GM23338 (cell line): ENCODE measurements at regions not wholly inside any gene's neighbourhood (a gene's known extent, or its start where the extent isn't known, plus 50 kb on each side); places are given as distances from the start of the nearest gene placed in this dataset.

Experiments used
- ATAC-seq: fragments of 200-7000 bp; cut with Tn5 transposase; 3 replicates; pipeline ENCODE4 v1.9.1; 2020
- DNase-seq: peaks from one replicate; pipeline ENCODE4 v3.0.0-alpha.2; 2015; ENCODE audit warnings: low spot score
- H2AFZ ChIP-seq: fragments of 200-600 bp; sonication (generic); 2 replicates; pipeline ENCODE4 v1.8.0; 2016; ENCODE audit warnings: antibody characterized with exemption, mild to moderate bottlenecking, moderate library complexity
- H3F3A ChIP-seq: fragments of 200-600 bp; sonication (generic); replicated peaks from 2 replicates; pipeline ENCODE4 v1.8.0; 2017; ENCODE audit warnings: antibody characterized with exemption, mixed run types, low read depth
- H3K27ac ChIP-seq: fragments of 200-600 bp; sonication (generic); 2 replicates; pipeline ENCODE4 v1.6.1; 2016; ENCODE audit warnings: low read depth
- H3K27me3 ChIP-seq: fragments of 200-600 bp; sonication (generic); 2 replicates; pipeline ENCODE4 v1.8.0; 2016; ENCODE audit warnings: mild to moderate bottlenecking, mixed run types, moderate library complexity; ENCODE audit not compliant: insufficient read depth
- H3K36me3 ChIP-seq: fragments of 200-600 bp; sonication (generic); 2 replicates; pipeline ENCODE4 v1.8.0; 2016; ENCODE audit warnings: mild to moderate bottlenecking; ENCODE audit not compliant: insufficient read depth
- H3K4me1 ChIP-seq: fragments of 200-600 bp; sonication (generic); 2 replicates; pipeline ENCODE4 v1.8.0; 2016; ENCODE audit warnings: mild to moderate bottlenecking, moderate library complexity; ENCODE audit not compliant: insufficient read depth
- H3K4me2 ChIP-seq: fragments of 200-600 bp; sonication (generic); 2 replicates; pipeline ENCODE4 v1.7.1; 2017; ENCODE audit warnings: mixed run types
- H3K4me3 ChIP-seq: fragments of 200-600 bp; sonication (generic); 2 replicates; pipeline ENCODE4 v1.6.1; 2016; ENCODE audit warnings: mixed run types
- H3K79me2 ChIP-seq: fragments of 200-600 bp; sonication (generic); replicated peaks from 2 replicates; pipeline ENCODE4 v1.8.0; 2017; ENCODE audit warnings: mild to moderate bottlenecking; ENCODE audit not compliant: insufficient read depth
- H3K9me2 ChIP-seq: fragments of 200-600 bp; sonication (generic); 2 replicates; pipeline ENCODE4 v1.8.0; 2017; ENCODE audit not compliant: insufficient read depth
- H4K20me1 ChIP-seq: fragments of 200-600 bp; sonication (generic); replicated peaks from 2 replicates; pipeline ENCODE4 v1.8.0; 2017; ENCODE audit warnings: mild to moderate bottlenecking; ENCODE audit not compliant: insufficient read depth
- H3K27ac Mint-ChIP-seq: 2 replicates; pipeline ENCODE4 v1.8.0; 2020; ENCODE audit warnings: inconsistent platforms, mild to moderate bottlenecking, moderate library complexity, mixed read lengths
- H3K27me3 Mint-ChIP-seq: 3 replicates; pipeline ENCODE4 v1.8.0; 2022; ENCODE audit warnings: low read depth, mild to moderate bottlenecking, moderate library complexity, mixed read lengths, inconsistent platforms; ENCODE audit not compliant: insufficient read depth, poor library complexity
- H3K36me3 Mint-ChIP-seq: 3 replicates; pipeline ENCODE4 v1.8.0; 2021; ENCODE audit warnings: low read depth, mild to moderate bottlenecking, inconsistent platforms, moderate library complexity, mixed read lengths
- H3K4me1 Mint-ChIP-seq: 3 replicates; pipeline ENCODE4 v1.8.0; 2020; ENCODE audit warnings: mild to moderate bottlenecking, inconsistent platforms, mixed read lengths
- H3K4me3 Mint-ChIP-seq: 3 replicates; pipeline ENCODE4 v1.8.0; 2021; ENCODE audit warnings: moderate library complexity, mild to moderate bottlenecking, inconsistent platforms, mixed read lengths
- H3K9me3 Mint-ChIP-seq: 3 replicates; pipeline ENCODE4 v1.8.0; 2020; ENCODE audit warnings: moderate library complexity, mild to moderate bottlenecking, inconsistent platforms, mixed read lengths
- CREB1 ChIP-seq: fragments of 250-450 bp; sonication (Bioruptor Pico); IDR thresholded peaks from 2 replicates; pipeline ENCODE4 v1.5.0; 2020; ENCODE audit warnings: low read depth, mild to moderate bottlenecking, moderate library complexity
- ETS1 ChIP-seq: IDR thresholded peaks from 2 replicates; pipeline ENCODE4 v1.6.1; 2016; ENCODE audit warnings: antibody characterized with exemption
- EZH2 ChIP-seq: fragments of 200-600 bp; sonication (generic); IDR thresholded peaks from one replicate; pipeline ENCODE4 v1.8.0; 2017; ENCODE audit warnings: antibody characterized with exemption, mild to moderate bottlenecking, low read depth; ENCODE audit not compliant: unreplicated experiment
- EZH2phosphoT487 ChIP-seq: fragments of 200-600 bp; sonication (generic); IDR thresholded peaks from one replicate; pipeline ENCODE4 v1.8.1; 2018; ENCODE audit warnings: antibody characterized with exemption; ENCODE audit not compliant: unreplicated experiment
- JUNB ChIP-seq: IDR thresholded peaks from one replicate; pipeline ENCODE4 v1.6.1; 2016; ENCODE audit warnings: antibody characterized with exemption; ENCODE audit not compliant: unreplicated experiment
- NANOG ChIP-seq: IDR thresholded peaks from 2 replicates; pipeline ENCODE4 v1.6.1; 2016; ENCODE audit warnings: antibody characterized with exemption, borderline replicate concordance
- POLR2AphosphoS5 ChIP-seq: IDR thresholded peaks from 2 replicates; pipeline ENCODE4 v1.6.1; 2016; ENCODE audit warnings: antibody characterized with exemption, low read depth
- REST ChIP-seq: IDR thresholded peaks from one replicate; pipeline ENCODE4 v1.6.1; 2018; ENCODE audit warnings: antibody characterized with exemption; ENCODE audit not compliant: unreplicated experiment
- STAT1 ChIP-seq: IDR thresholded peaks from one replicate; pipeline ENCODE4 v1.6.1; 2016; ENCODE audit warnings: antibody characterized with exemption; ENCODE audit not compliant: unreplicated experiment
- ZNF114 ChIP-seq: fragments of 250-450 bp; sonication (Bioruptor Pico); IDR thresholded peaks from 2 replicates; pipeline ENCODE4 v1.5.0; 2020; ENCODE audit warnings: mild to moderate bottlenecking, moderate library complexity
- ZNF331 ChIP-seq: fragments of 250-450 bp; sonication (Bioruptor Pico); IDR thresholded peaks from 2 replicates; pipeline ENCODE4 v1.5.0; 2020; ENCODE audit warnings: low read depth, mild to moderate bottlenecking, moderate library complexity
- ZNF462 ChIP-seq: fragments of 250-450 bp; sonication (Bioruptor Pico); IDR thresholded peaks from 2 replicates; pipeline ENCODE4 v1.5.0; 2020; ENCODE audit warnings: mild to moderate bottlenecking, moderate library complexity
- TF ChIP-seq, protein P1 (sequence below), 2 experiments: fragments of 200-600 bp in 1 of 2; sonication (generic) in 1 of 2; conservative IDR thresholded peaks; 2 replicates each; pipeline versions ENCODE4 v1.5.1 to v1.6.1; 2016 to 2017; ENCODE audit warnings: antibody characterized with exemption in 2 of 2, low read depth in 2 of 2, mild to moderate bottlenecking in 2 of 2, moderate library complexity in 1 of 2

DNA sequence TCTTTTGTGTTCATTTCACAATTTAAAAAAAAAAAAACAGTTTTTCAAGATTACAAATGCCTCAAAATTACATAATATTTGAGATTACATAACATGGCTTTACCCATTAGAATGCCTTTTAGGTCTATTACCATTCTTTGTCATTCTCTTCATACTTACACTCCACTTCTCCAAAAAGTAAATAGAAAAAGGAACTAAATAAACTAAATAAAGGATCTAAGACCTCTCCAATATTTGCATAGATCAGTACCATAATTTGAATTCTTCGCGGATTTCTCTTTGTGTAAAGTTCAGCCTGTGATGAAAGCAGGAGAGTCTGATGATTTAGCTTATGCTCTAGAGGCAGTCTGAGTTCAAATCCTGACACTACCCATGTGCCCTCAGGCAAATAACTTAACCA is 56.4 kb upstream of the C1GALT1 start:
- Histone ChIP-seq H4K20me1 (no peaks in the 10 kb centered on the region), H3K27me3 (no peaks in the 10 kb centered on the region), H3K27ac (no peak overlapping the region), H3K79me2 (no peaks in the 10 kb centered on the region), H3K4me3 (no peak overlapping the region), H3K36me3 (no peaks in the 10 kb centered on the region), H3K4me2 (no peak overlapping the region), H3K9me2 (no peaks in the 10 kb centered on the region), H2AFZ (no peak overlapping the region), H3F3A (no peaks in the 10 kb centered on the region), H3K4me1 (no peaks in the 10 kb centered on the region)
- Mint-ChIP-seq H3K27me3 (peaks cover 3% of the 10 kb centered on the region), H3K4me3 (no peak overlapping the region), H3K9me3 (no peaks in the 10 kb centered on the region), H3K4me1 (peaks cover 6% of the 10 kb centered on the region; the same call in 2 of the 3 replicates), H3K36me3 (no peaks in the 10 kb centered on the region), H3K27ac (no peak overlapping the region)
- no peak for DNase-seq
- no peak for ATAC-seq
- TF ChIP-seq ZNF114: no peak
- TF ChIP-seq NANOG: no peak
- TF ChIP-seq ETS1: no peak
- no peak for TF ChIP-seq ZNF331 (CRISPR knock-in tag)
- no peak for TF ChIP-seq ZNF462 (CRISPR knock-in tag)
- TF ChIP-seq JUNB: no peak
- TF ChIP-seq EZH2: no peak
- TF ChIP-seq CREB1 (CRISPR knock-in tag): no peak
- no peak for TF ChIP-seq EZH2phosphoT487
- no peak for TF ChIP-seq REST
- TF ChIP-seq POLR2AphosphoS5: no peak
- TF ChIP-seq, protein P1, sequence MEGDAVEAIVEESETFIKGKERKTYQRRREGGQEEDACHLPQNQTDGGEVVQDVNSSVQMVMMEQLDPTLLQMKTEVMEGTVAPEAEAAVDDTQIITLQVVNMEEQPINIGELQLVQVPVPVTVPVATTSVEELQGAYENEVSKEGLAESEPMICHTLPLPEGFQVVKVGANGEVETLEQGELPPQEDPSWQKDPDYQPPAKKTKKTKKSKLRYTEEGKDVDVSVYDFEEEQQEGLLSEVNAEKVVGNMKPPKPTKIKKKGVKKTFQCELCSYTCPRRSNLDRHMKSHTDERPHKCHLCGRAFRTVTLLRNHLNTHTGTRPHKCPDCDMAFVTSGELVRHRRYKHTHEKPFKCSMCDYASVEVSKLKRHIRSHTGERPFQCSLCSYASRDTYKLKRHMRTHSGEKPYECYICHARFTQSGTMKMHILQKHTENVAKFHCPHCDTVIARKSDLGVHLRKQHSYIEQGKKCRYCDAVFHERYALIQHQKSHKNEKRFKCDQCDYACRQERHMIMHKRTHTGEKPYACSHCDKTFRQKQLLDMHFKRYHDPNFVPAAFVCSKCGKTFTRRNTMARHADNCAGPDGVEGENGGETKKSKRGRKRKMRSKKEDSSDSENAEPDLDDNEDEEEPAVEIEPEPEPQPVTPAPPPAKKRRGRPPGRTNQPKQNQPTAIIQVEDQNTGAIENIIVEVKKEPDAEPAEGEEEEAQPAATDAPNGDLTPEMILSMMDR (conservative IDR thresholded peaks at IDR 0.05; ENCODE audit: low read depth in 2 of 2): no peak
- no peak for TF ChIP-seq STAT1
